A673 (cell line): ENCODE measurements at regions not wholly inside any gene's neighbourhood (a gene's known extent, or its start where the extent isn't known, plus 50 kb on each side); places are given as distances from the start of the nearest gene placed in this dataset.
"Not testable (repeated sequence)": the region's sequence is repeated elsewhere in the genome, so short reads cannot be mapped to it uniquely, and the experiment has no call there.

Experiments used
- BruUV-seq: library from RNA; stranded (reverse); fragments of 400-500 nt; replicated peaks from 2 replicates; lab custom pipeline; 2021; lab: Mats Ljungman, UMichigan
- CTCF ChIA-PET: fragments of 300-600 bp; sonication (Branson Sonifier 250); formaldehyde crosslinking; loops from one replicate; lab custom pipeline; 2022; ENCODE audit warnings: antibody characterized with exemption; lab: Charles Lee
- POLR2A ChIA-PET: fragments of 300-600 bp; sonication (Branson Sonifier 250); formaldehyde crosslinking; loops from one replicate; lab custom pipeline; 2022; ENCODE audit warnings: antibody characterized with exemption; ENCODE audit not compliant: low non-redundant PET; lab: Charles Lee
- DNase-seq: peaks from one replicate; pipeline ENCODE4 v3.0.0-alpha.2; 2015; ENCODE audit warnings: low spot score
- H3K27ac ChIP-seq: fragments of 200-600 bp; sonication (generic); 2 replicates; pipeline ENCODE4 v1.5.1; 2016; ENCODE audit warnings: mixed run types, low read depth, mild to moderate bottlenecking, mixed read lengths, antibody characterized with exemption, low read length; ENCODE audit not compliant: poor library complexity, severe bottlenecking
- H3K27me3 ChIP-seq: fragments of 200-600 bp; sonication (generic); replicated peaks from 2 replicates; pipeline ENCODE4 v1.6.1; 2017; ENCODE audit warnings: mixed run types, low read depth, mild to moderate bottlenecking, mixed read lengths, antibody characterized with exemption, low read length; ENCODE audit not compliant: insufficient read depth, poor library complexity
- H3K36me3 ChIP-seq: fragments of 200-600 bp; sonication (generic); 2 replicates; pipeline ENCODE4 v1.6.1; 2016; ENCODE audit warnings: mixed run types, mild to moderate bottlenecking, mixed read lengths, antibody characterized with exemption, low read length; ENCODE audit not compliant: insufficient read depth, poor library complexity, severe bottlenecking
- H3K4me1 ChIP-seq: fragments of 200-600 bp; sonication (generic); 2 replicates; pipeline ENCODE4 v1.6.1; 2017; ENCODE audit warnings: mixed run types, mild to moderate bottlenecking, mixed read lengths, antibody characterized with exemption, low read length; ENCODE audit not compliant: insufficient read depth, poor library complexity, severe bottlenecking
- H3K4me3 ChIP-seq: fragments of 200-600 bp; sonication (generic); 2 replicates; pipeline ENCODE4 v1.5.1; 2016; ENCODE audit warnings: low read depth, mixed run types, mild to moderate bottlenecking, mixed read lengths, low read length; ENCODE audit not compliant: poor library complexity, severe bottlenecking
- H3K9me3 ChIP-seq: fragments of 200-600 bp; sonication (generic); 2 replicates; pipeline ENCODE4 v1.6.1; 2016; ENCODE audit warnings: mixed run types, low read depth, mild to moderate bottlenecking, mixed read lengths, antibody characterized with exemption, low read length; ENCODE audit not compliant: poor library complexity, severe bottlenecking
- CTCF ChIP-seq: fragments of 300-800, 200-600 bp; sonication (generic); conservative IDR thresholded peaks from 2 replicates; pipeline ENCODE4 v1.5.1; 2017; ENCODE audit warnings: low read depth, mild to moderate bottlenecking, antibody characterized with exemption, low read length, moderate library complexity, mixed read lengths
- EZH2 ChIP-seq: fragments of 200-600 bp; sonication (generic); IDR thresholded peaks from 2 replicates; pipeline ENCODE4 v1.6.1; 2017; ENCODE audit warnings: borderline replicate concordance, low read depth, mild to moderate bottlenecking, mixed read lengths, antibody characterized with exemption, low read length; ENCODE audit not compliant: poor library complexity, severe bottlenecking
- intact Hi-C: fragments of 100-400 bp; cut with micrococcal nuclease; formaldehyde crosslinking; loops from one replicate; pipeline ENCODE4 v1.10.0; 2022; ENCODE audit not compliant: unreplicated experiment

GRCh38 chr11:134591338-134591737 is 179.3 kb upstream of the B3GAT1 start:
- BruUV-seq = no TSS peak
- POLR2A ChIA-PET = no interaction called here
- DNase-seq = no peak
- intact Hi-C loops = no loop called here
- Histone ChIP-seq H3K4me1 (no peaks in the 10 kb centered on the region), H3K27ac (no peak overlapping the region), H3K9me3 (no peaks in the 10 kb centered on the region), H3K27me3 (no peaks in the 10 kb centered on the region), H3K36me3 (no peaks in the 10 kb centered on the region), H3K4me3 (no peak overlapping the region)
- CTCF ChIA-PET = no interaction called here
- TF ChIP-seq EZH2 (no peak), CTCF (no peak)

GRCh38 chr11:134589129-134589528 is 177.1 kb upstream of the B3GAT1 start:
- Histone ChIP-seq H3K9me3 (no peaks in the 10 kb centered on the region), H3K4me1 (no peaks in the 10 kb centered on the region), H3K36me3 (no peaks in the 10 kb centered on the region), H3K4me3 (no peak overlapping the region), H3K27me3 (no peaks in the 10 kb centered on the region), H3K27ac (no peak overlapping the region)
- DNase-seq = no peak
- ChIA-PET CTCF (no interaction called here), POLR2A (no interaction called here)
- TF ChIP-seq CTCF (no peak), EZH2 (no peak)
- intact Hi-C loops = no loop called here
- no TSS peak for BruUV-seq

GRCh38 chr11:134588460-134589110 is 176.5 kb upstream of the B3GAT1 start:
- H3K9me3 ChIP-seq, H3K27ac ChIP-seq, BruUV-seq, H3K4me1 ChIP-seq, H3K27me3 ChIP-seq, intact Hi-C loops, H3K36me3 ChIP-seq, POLR2A ChIA-PET, H3K4me3 ChIP-seq, CTCF ChIA-PET, DNase-seq: not testable (repeated sequence)

- POLR2A ChIA-PET = no interaction called here
- intact Hi-C loops = no loop called here
- no peaks in the 10 kb centered on the region for H3K36me3 ChIP-seq
- no TSS peak for BruUV-seq
- TF ChIP-seq EZH2 (no peak), CTCF (no peak)
- no peak overlapping the region for H3K4me3 ChIP-seq
- H3K4me1 ChIP-seq = no peaks in the 10 kb centered on the region
- no peak for DNase-seq
- no peak overlapping the region for H3K27ac ChIP-seq
- H3K27me3 ChIP-seq = no peaks in the 10 kb centered on the region
- H3K9me3 ChIP-seq = no peaks in the 10 kb centered on the region
- CTCF ChIA-PET = no interaction called here
These were observed 175.3 kb upstream of the B3GAT1 start for GRCh38 chr11:134587345-134587744.
